Stimulated activated CD4-positive, alpha-beta T cell treated with anti-CD3 and anti-CD28 coated beads, Interleukin-12 subunit alpha, Interleukin-12 subunit beta, amount 100 ng/mL, for 4 hours (primary cell): ENCODE measurements at regions not wholly inside any gene's neighbourhood (a gene's known extent, or its start where the extent isn't known, plus 50 kb on each side); places are given as distances from the start of the nearest gene placed in this dataset.
"Not testable (repeated sequence)": the region's sequence is repeated elsewhere in the genome, so short reads cannot be mapped to it uniquely, and the experiment has no call there.

Experiments used
- DNase-seq: peaks from one replicate; pipeline ENCODE4 v3.0.0-alpha.2; 2020

GRCh38 chr12:13433768-13434167, 237.2 kb downstream of the EMP1 start:
- no peak for DNase-seq

GRCh38 chr12:13431041-13431440, 234.5 kb downstream of the EMP1 start:
- DNase-seq: no peak

- DNase-seq: no peak
Observed at GRCh38 chr12:13428538-13429265, 232.2 kb downstream of the EMP1 start.

GRCh38 chr12:13425766-13426165, 229.2 kb downstream of the EMP1 start:
- no peak for DNase-seq

GRCh38 chr12:13422291-13422690, 225.8 kb downstream of the EMP1 start:
- no peak for DNase-seq

GRCh38 chr12:13417516-13417915, 221.0 kb downstream of the EMP1 start:
- DNase-seq: no peak

GRCh38 chr12:13411287-13411686, 214.8 kb downstream of the EMP1 start:
- DNase-seq: no peak

- DNase-seq: no peak
Observed at GRCh38 chr12:13405961-13406703, 209.6 kb downstream of the EMP1 start.

GRCh38 chr12:13404631-13405473, 208.3 kb downstream of the EMP1 start:
- DNase-seq: no peak

- DNase-seq: no peak
Observed at GRCh38 chr12:13404111-13404628, 207.6 kb downstream of the EMP1 start.

- DNase-seq: not testable (repeated sequence)
Observed at GRCh38 chr12:13391375-13391774, 194.8 kb downstream of the EMP1 start.

GRCh38 chr12:13390918-13391317, 194.4 kb downstream of the EMP1 start:
- DNase-seq: no peak

- DNase-seq: no peak
Observed at GRCh38 chr12:13390381-13390861, 193.9 kb downstream of the EMP1 start.

GRCh38 chr12:13387101-13387500, 190.6 kb downstream of the EMP1 start:
- DNase-seq: no peak

- DNase-seq: no peak
Observed at GRCh38 chr12:13386323-13387039, 190.0 kb downstream of the EMP1 start.

GRCh38 chr12:13383379-13383778, 186.9 kb downstream of the EMP1 start:
- no peak for DNase-seq

- DNase-seq: no peak
Observed at GRCh38 chr12:13380297-13380696, 183.8 kb downstream of the EMP1 start.

- no peak for DNase-seq
Observed at GRCh38 chr12:13379531-13380188, 183.1 kb downstream of the EMP1 start.

GRCh38 chr12:13377698-13378097, 181.2 kb downstream of the EMP1 start:
- DNase-seq: no peak

GRCh38 chr12:13376610-13377373, 180.3 kb downstream of the EMP1 start:
- DNase-seq: no peak
